Choroid plexus epithelial cell (primary cell): ENCODE measurements at regions not wholly inside any gene's neighbourhood (a gene's known extent, or its start where the extent isn't known, plus 50 kb on each side); places are given as distances from the start of the nearest gene placed in this dataset.

ENCODE experiments used
- DNase-seq: peaks from one replicate; pipeline ENCODE4 v3.0.0-alpha.2; 2010; ENCODE audit warnings: low read depth
- H3K4me3 ChIP-seq: 2 replicates; pipeline ENCODE4 v1.5.1; 2011; ENCODE audit warnings: low read depth, mild to moderate bottlenecking, control low read depth, low read length, moderate library complexity
- CTCF ChIP-seq: conservative IDR thresholded peaks from 2 replicates; pipeline ENCODE4 v1.5.1; 2011; ENCODE audit warnings: low read depth, mild to moderate bottlenecking, control low read depth, inconsistent platforms, low read length, moderate library complexity

- DNase-seq = no peak
- TF ChIP-seq CTCF = no peak
- no peak overlapping the region for H3K4me3 ChIP-seq
These were observed 105.4 kb upstream of the BCL2L14 start for GRCh38 chr12:11965258-11965910.

GRCh38 chr12:11967376-11968047 lies 103.2 kb upstream of the BCL2L14 start:
- no peak for DNase-seq
- H3K4me3 ChIP-seq = no peak overlapping the region
- TF ChIP-seq CTCF = no peak

GRCh38 chr12:11968048-11968383 lies 102.7 kb upstream of the BCL2L14 start:
- DNase-seq = no peak
- TF ChIP-seq CTCF = no peak
- no peak overlapping the region for H3K4me3 ChIP-seq

GRCh38 chr12:11968516-11968915 lies 102.2 kb upstream of the BCL2L14 start:
- TF ChIP-seq CTCF = no peak
- no peak overlapping the region for H3K4me3 ChIP-seq
- no peak for DNase-seq

GRCh38 chr12:11969437-11970154 lies 101.1 kb upstream of the BCL2L14 start:
- DNase-seq = no peak
- TF ChIP-seq CTCF = no peak
- H3K4me3 ChIP-seq = no peak overlapping the region

- TF ChIP-seq CTCF = no peak
- no peak for DNase-seq
- no peak overlapping the region for H3K4me3 ChIP-seq
These were observed 100.6 kb upstream of the BCL2L14 start for GRCh38 chr12:11970155-11970520.
